Astrocyte (in vitro differentiated cells and primary cell): ENCODE measurements at regions not wholly inside any gene's neighbourhood (a gene's known extent, or its start where the extent isn't known, plus 50 kb on each side); places are given as distances from the start of the nearest gene placed in this dataset.

Experiments used
- CTCF ChIP-seq: IDR thresholded peaks from 2 replicates; pipeline ENCODE4 v1.5.1; 2011; ENCODE audit warnings: low read depth, mild to moderate bottlenecking, inconsistent platforms, low read length, moderate library complexity; ENCODE audit not compliant: insufficient read depth
- EZH2 ChIP-seq: IDR thresholded peaks from 2 replicates; pipeline ENCODE4 v1.6.1; 2012; ENCODE audit warnings: mild to moderate bottlenecking, low read length, inconsistent platforms; ENCODE audit not compliant: insufficient read depth

DNA sequence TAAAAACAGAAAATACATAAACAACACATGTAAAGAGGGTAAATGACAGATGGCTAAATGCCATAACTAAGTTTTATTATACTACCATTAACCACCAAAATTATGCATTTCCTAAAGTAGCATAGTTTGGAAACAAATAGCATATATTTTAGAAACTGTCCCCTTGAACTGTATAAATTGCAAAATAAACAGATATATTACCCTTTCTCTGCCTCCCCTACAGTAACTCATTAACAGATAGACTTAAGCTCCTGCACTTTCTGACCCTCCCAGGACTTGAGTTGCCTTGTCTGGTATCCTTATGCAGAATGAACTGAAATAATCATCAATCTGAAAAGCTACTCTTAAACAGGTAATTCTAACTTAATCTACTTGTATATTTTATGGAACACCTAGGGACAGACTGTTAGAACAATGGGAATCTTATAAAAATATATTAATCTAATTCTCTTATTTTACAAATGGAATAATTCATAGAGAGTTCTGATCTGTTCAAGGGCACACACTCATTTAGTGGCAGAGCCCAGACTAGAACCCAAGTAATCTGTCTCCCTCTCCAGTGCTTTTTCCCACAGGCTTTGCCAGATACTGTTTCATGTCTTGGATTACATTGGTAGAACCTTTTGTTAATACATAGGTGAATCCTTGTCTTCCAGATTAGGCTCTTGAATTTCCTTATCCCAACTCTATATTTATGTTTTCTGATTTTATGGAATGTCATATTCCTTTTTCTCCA is 50.6 kb upstream of the LOC128125822 start:
- no peak for TF ChIP-seq CTCF
- TF ChIP-seq EZH2, result no peak
